ENCODE measurements at regions not wholly inside any gene's neighbourhood (a gene's known extent, or its start where the extent isn't known, plus 50 kb on each side); places are given as distances from the start of the nearest gene placed in this dataset.

DNA sequence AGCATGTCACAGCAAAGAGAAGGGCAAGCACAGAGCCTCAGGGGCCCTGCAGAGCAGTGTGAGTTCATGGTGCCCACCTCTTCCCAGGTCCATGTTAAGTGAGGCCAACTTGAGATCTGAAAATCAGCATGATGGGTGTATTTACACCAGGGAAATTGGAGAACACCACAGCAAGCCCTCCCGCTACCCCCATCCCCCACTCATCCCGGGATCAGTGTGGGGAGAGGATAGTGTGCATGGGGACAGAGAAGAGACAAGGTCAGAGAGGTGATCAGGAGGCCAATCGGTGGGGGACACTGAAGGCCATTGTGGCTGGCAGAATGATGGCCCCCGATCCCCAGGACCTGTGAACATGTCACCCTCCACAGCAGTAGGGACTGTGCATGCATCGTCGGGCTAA is 54.7 kb downstream of the PTGR3 start:
- DNase-seq (ENCODE audit: low read depth, low spot score) = no peak
- no peak for TF ChIP-seq CTCF (IDR thresholded peaks at IDR 0.05; ENCODE audit: low read depth, low read length)
- in situ Hi-C loops (cut with HindIII; ENCODE audit: low sequenced_read_pairs) = no loop called here
- no peak overlapping the region for H3K4me3 ChIP-seq (ENCODE audit: low read depth, low read length)

- in situ Hi-C loops (cut with HindIII; ENCODE audit: low sequenced_read_pairs) = no loop called here
- DNase-seq (ENCODE audit: low read depth, low spot score) = no peak
- H3K4me3 ChIP-seq (ENCODE audit: low read depth, low read length) = no peak overlapping the region
- no peak for TF ChIP-seq CTCF (IDR thresholded peaks at IDR 0.05; ENCODE audit: low read depth, low read length)
Observed at GRCh38 chr18:75143851-75144250, 65.1 kb downstream of the PTGR3 start.

GRCh38 chr18:75142677-75143076 is 66.3 kb downstream of the PTGR3 start:
- no peak for DNase-seq (ENCODE audit: low read depth, low spot score)
- in situ Hi-C loops (cut with HindIII; ENCODE audit: low sequenced_read_pairs) = no loop called here
- no peak overlapping the region for H3K4me3 ChIP-seq (ENCODE audit: low read depth, low read length)
- no peak for TF ChIP-seq CTCF (IDR thresholded peaks at IDR 0.05; ENCODE audit: low read depth, low read length)

- in situ Hi-C loops (cut with HindIII; ENCODE audit: low sequenced_read_pairs) = no loop called here
- DNase-seq (ENCODE audit: low read depth, low spot score) = no peak
- no peak for TF ChIP-seq CTCF (IDR thresholded peaks at IDR 0.05; ENCODE audit: low read depth, low read length)
Observed at GRCh38 chr18:75141734-75142133, 67.2 kb downstream of the PTGR3 start.

GRCh38 chr18:75141166-75141565 is 67.8 kb downstream of the PTGR3 start:
- no peak overlapping the region for H3K4me3 ChIP-seq (ENCODE audit: low read depth, low read length)
- no peak for DNase-seq (ENCODE audit: low read depth, low spot score)
- no peak for TF ChIP-seq CTCF (IDR thresholded peaks at IDR 0.05; ENCODE audit: low read depth, low read length)
- in situ Hi-C loops (cut with HindIII; ENCODE audit: low sequenced_read_pairs) = no loop called here

More at GRCh38 chr18:75141734-75142133, 67.2 kb downstream of the PTGR3 start:
- no peak overlapping the region for H3K4me3 ChIP-seq (ENCODE audit: low read depth, low read length)

- in situ Hi-C loops (cut with HindIII; ENCODE audit: low sequenced_read_pairs) = no loop called here
- TF ChIP-seq CTCF (IDR thresholded peaks at IDR 0.05; ENCODE audit: low read depth, low read length) = no peak
- DNase-seq (ENCODE audit: low read depth, low spot score) = no peak
- no peak overlapping the region for H3K4me3 ChIP-seq (ENCODE audit: low read depth, low read length)
Observed at GRCh38 chr18:75140296-75140695, 68.6 kb downstream of the PTGR3 start.
